ENCODE measurements at regions not wholly inside any gene's neighbourhood (a gene's known extent, or its start where the extent isn't known, plus 50 kb on each side); places are given as distances from the start of the nearest gene placed in this dataset.

DNA sequence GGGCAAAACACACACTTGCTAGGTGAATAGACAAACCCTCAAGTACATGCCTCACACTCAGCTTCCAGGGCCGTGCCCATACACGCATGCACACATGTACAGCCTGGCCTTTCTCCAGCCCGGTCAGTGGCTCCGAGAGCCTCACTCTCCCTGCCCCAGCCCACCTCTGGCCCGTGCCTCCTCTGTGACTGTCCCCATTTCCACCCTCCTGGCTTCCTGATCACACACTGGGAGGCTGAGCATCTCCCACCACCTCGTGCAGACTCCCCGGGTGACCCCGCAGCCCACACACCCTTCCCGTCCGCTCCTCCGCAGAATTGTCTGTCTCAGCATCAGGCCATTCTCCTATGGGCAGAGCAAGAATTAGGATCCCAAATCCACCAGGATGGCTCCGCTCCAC is 634.1 kb downstream of the TBC1D22A start:
- no peak for FAIRE-seq
- Histone ChIP-seq H3K27ac (ENCODE audit: extremely low read length, insufficient read depth, low read length) (no peak overlapping the region), H3K4me1 (ENCODE audit: insufficient read depth, low read length) (no peaks in the 10 kb centered on the region), H3K79me2 (ENCODE audit: insufficient read depth, low read length) (no peaks in the 10 kb centered on the region), H4K20me1 (ENCODE audit: insufficient read depth, low read length) (no peaks in the 10 kb centered on the region), H3K36me3 (replicated peaks in 1 of 2; ENCODE audit: control insufficient read depth in 1 of 2, insufficient read depth in 2 of 2, low read length in 2 of 2) (no peaks in the 10 kb centered on the region), H2AFZ (ENCODE audit: low read length) (no peak overlapping the region), H3K4me3 (replicated peaks in 1 of 3; ENCODE audit: insufficient read depth in 1 of 3, low read depth in 2 of 3, low read length in 3 of 3) (no peak overlapping the region), H3K4me2 (ENCODE audit: low read depth, low read length) (no peak overlapping the region), H3K9ac (ENCODE audit: insufficient read depth, low read depth, low read length) (no peak overlapping the region), H3K27me3 (ENCODE audit: control insufficient read depth in 1 of 2, insufficient read depth in 2 of 2, low read length in 2 of 2) (peaks cover 4 to 69% of the 10 kb centered on the region in 2 experiments; a peak in 4 of 5 replicates), H3K9me3 (ENCODE audit: low read length) (no peaks in the 10 kb centered on the region)
- POLR2A ChIA-PET: no interaction called here
- no peak for ATAC-seq
- 52% methylated on average over 11 of the region's 12 CpGs for WGBS (ENCODE audit: low lambda C conversion rate)
- TF ChIP-seq, protein P1, sequence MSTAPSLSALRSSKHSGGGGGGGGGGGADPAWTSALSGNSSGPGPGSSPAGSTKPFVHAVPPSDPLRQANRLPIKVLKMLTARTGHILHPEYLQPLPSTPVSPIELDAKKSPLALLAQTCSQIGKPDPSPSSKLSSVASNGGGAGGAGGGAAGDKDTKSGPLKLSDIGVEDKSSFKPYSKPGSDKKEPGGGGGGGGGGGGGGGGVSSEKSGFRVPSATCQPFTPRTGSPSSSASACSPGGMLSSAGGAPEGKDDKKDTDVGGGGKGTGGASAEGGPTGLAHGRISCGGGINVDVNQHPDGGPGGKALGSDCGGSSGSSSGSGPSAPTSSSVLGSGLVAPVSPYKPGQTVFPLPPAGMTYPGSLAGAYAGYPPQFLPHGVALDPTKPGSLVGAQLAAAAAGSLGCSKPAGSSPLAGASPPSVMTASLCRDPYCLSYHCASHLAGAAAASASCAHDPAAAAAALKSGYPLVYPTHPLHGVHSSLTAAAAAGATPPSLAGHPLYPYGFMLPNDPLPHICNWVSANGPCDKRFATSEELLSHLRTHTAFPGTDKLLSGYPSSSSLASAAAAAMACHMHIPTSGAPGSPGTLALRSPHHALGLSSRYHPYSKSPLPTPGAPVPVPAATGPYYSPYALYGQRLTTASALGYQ (CRISPR knock-in tag; IDR thresholded peaks at IDR 0.05): no peak
- TF ChIP-seq ZNF790 (CRISPR knock-in tag; IDR thresholded peaks at IDR 0.05; ENCODE audit: borderline replicate concordance): no peak
- TF ChIP-seq HOXD1 (CRISPR knock-in tag; IDR thresholded peaks at IDR 0.05): no peak
- TF ChIP-seq MED13 (CRISPR knock-in tag; IDR thresholded peaks at IDR 0.05): no peak
- TF ChIP-seq ZNF543 (CRISPR knock-in tag; IDR thresholded peaks at IDR 0.05): no peak
- no peak for TF ChIP-seq GTF2F1 (IDR thresholded peaks at IDR 0.05; ENCODE audit: low read length)
- no peak for TF ChIP-seq ZNF17 (CRISPR knock-in tag; IDR thresholded peaks at IDR 0.05)
- no peak for TF ChIP-seq PRMT3 (CRISPR knock-in tag; IDR thresholded peaks at IDR 0.05; ENCODE audit: borderline replicate concordance, low read depth)
- TF ChIP-seq GATA4 (IDR thresholded peaks at IDR 0.05; ENCODE audit: borderline replicate concordance, low read depth): no peak
- TF ChIP-seq ZNF34 (CRISPR knock-in tag; IDR thresholded peaks at IDR 0.05; ENCODE audit: borderline replicate concordance): no peak
- TF ChIP-seq, protein P2, sequence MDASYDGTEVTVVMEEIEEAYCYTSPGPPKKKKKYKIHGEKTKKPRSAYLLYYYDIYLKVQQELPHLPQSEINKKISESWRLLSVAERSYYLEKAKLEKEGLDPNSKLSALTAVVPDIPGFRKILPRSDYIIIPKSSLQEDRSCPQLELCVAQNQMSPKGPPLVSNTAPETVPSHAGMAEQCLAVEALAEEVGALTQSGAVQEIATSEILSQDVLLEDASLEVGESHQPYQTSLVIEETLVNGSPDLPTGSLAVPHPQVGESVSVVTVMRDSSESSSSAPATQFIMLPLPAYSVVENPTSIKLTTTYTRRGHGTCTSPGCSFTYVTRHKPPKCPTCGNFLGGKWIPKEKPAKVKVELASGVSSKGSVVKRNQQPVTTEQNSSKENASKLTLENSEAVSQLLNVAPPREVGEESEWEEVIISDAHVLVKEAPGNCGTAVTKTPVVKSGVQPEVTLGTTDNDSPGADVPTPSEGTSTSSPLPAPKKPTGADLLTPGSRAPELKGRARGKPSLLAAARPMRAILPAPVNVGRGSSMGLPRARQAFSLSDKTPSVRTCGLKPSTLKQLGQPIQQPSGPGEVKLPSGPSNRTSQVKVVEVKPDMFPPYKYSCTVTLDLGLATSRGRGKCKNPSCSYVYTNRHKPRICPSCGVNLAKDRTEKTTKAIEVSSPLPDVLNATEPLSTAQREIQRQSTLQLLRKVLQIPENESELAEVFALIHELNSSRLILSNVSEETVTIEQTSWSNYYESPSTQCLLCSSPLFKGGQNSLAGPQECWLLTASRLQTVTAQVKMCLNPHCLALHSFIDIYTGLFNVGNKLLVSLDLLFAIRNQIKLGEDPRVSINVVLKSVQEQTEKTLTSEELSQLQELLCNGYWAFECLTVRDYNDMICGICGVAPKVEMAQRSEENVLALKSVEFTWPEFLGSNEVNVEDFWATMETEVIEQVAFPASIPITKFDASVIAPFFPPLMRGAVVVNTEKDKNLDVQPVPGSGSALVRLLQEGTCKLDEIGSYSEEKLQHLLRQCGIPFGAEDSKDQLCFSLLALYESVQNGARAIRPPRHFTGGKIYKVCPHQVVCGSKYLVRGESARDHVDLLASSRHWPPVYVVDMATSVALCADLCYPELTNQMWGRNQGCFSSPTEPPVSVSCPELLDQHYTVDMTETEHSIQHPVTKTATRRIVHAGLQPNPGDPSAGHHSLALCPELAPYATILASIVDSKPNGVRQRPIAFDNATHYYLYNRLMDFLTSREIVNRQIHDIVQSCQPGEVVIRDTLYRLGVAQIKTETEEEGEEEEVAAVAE (CRISPR knock-in tag; IDR thresholded peaks at IDR 0.05; ENCODE audit: borderline replicate concordance): no peak
- TF ChIP-seq, protein P3, sequence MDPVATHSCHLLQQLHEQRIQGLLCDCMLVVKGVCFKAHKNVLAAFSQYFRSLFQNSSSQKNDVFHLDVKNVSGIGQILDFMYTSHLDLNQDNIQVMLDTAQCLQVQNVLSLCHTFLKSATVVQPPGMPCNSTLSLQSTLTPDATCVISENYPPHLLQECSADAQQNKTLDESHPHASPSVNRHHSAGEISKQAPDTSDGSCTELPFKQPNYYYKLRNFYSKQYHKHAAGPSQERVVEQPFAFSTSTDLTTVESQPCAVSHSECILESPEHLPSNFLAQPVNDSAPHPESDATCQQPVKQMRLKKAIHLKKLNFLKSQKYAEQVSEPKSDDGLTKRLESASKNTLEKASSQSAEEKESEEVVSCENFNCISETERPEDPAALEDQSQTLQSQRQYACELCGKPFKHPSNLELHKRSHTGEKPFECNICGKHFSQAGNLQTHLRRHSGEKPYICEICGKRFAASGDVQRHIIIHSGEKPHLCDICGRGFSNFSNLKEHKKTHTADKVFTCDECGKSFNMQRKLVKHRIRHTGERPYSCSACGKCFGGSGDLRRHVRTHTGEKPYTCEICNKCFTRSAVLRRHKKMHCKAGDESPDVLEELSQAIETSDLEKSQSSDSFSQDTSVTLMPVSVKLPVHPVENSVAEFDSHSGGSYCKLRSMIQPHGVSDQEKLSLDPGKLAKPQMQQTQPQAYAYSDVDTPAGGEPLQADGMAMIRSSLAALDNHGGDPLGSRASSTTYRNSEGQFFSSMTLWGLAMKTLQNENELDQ (CRISPR knock-in tag; IDR thresholded peaks at IDR 0.05; ENCODE audit: borderline replicate concordance): no peak
- no peak for TF ChIP-seq NFIB (CRISPR knock-in tag; IDR thresholded peaks at IDR 0.05; ENCODE audit: borderline replicate concordance)
- no peak for TF ChIP-seq ZNF629 (CRISPR knock-in tag; conservative IDR thresholded peaks at IDR 0.05)
- TF ChIP-seq SMAD9 (CRISPR knock-in tag; IDR thresholded peaks at IDR 0.05): no peak
- intact Hi-C loops (cut with micrococcal nuclease; ENCODE audit: unreplicated experiment): no loop called here
- no TSS peak for BruUV-seq (replicated peaks)
- CTCF ChIA-PET (ENCODE audit: low intra/inter-chr PET ratio, low total read pairs): no interaction called here
- no peak for DNase-seq (ENCODE audit: low spot score)
- in situ Hi-C loops (cut with HindIII; ENCODE audit: extremely low pct_ligation_motif_present, low pct_unique_long_range_greater_than_20kb): no loop called here

Measured in HepG2 (cell line).